ENCODE measurements at regions not wholly inside any gene's neighbourhood (a gene's known extent, or its start where the extent isn't known, plus 50 kb on each side); places are given as distances from the start of the nearest gene placed in this dataset.

- DNase-seq (ENCODE audit: extremely low spot score, unreplicated experiment): no peak
- Mint-ChIP-seq H3K4me3 (ENCODE audit: unreplicated experiment) (no peak overlapping the region), H3K27me3 (ENCODE audit: unreplicated experiment) (no peaks in the 10 kb centered on the region), H3K27ac (ENCODE audit: unreplicated experiment) (no peak overlapping the region), H3K4me1 (ENCODE audit: unreplicated experiment) (peaks cover 7% of the 10 kb centered on the region), H3K36me3 (ENCODE audit: unreplicated experiment) (no peaks in the 10 kb centered on the region), H3K9me3 (ENCODE audit: unreplicated experiment) (peaks cover 9% of the 10 kb centered on the region)
- TF ChIP-seq CTCF (IDR thresholded peaks at IDR 0.05): no peak
Measured at GRCh38 chr17:63250830-63251229, 195.3 kb downstream of the CYB561 start.

- TF ChIP-seq CTCF (IDR thresholded peaks at IDR 0.05): no peak
- no peak for DNase-seq (ENCODE audit: extremely low spot score, unreplicated experiment)
Measured at GRCh38 chr17:63258785-63259184, 187.3 kb downstream of the CYB561 start.

GRCh38 chr17:63262751-63263476 lies 183.2 kb downstream of the CYB561 start:
- Mint-ChIP-seq H3K27ac (ENCODE audit: unreplicated experiment) (no peak overlapping the region), H3K4me1 (ENCODE audit: unreplicated experiment) (no peaks in the 10 kb centered on the region), H3K4me3 (ENCODE audit: unreplicated experiment) (no peak overlapping the region), H3K36me3 (ENCODE audit: unreplicated experiment) (peaks cover 1% of the 10 kb centered on the region), H3K9me3 (ENCODE audit: unreplicated experiment) (no peaks in the 10 kb centered on the region), H3K27me3 (ENCODE audit: unreplicated experiment) (no peaks in the 10 kb centered on the region)
- TF ChIP-seq CTCF (IDR thresholded peaks at IDR 0.05): no peak
- no peak for DNase-seq (ENCODE audit: extremely low spot score, unreplicated experiment)

More at GRCh38 chr17:63258785-63259184, 187.3 kb downstream of the CYB561 start:
- H3K27ac Mint-ChIP-seq (ENCODE audit: unreplicated experiment): no peak overlapping the region
- H3K27me3 Mint-ChIP-seq (ENCODE audit: unreplicated experiment): no peaks in the 10 kb centered on the region
- H3K36me3 Mint-ChIP-seq (ENCODE audit: unreplicated experiment): no peaks in the 10 kb centered on the region
- H3K4me3 Mint-ChIP-seq (ENCODE audit: unreplicated experiment): no peak overlapping the region
- H3K9me3 Mint-ChIP-seq (ENCODE audit: unreplicated experiment): peaks cover 18% of the 10 kb centered on the region
- H3K4me1 Mint-ChIP-seq (ENCODE audit: unreplicated experiment): no peaks in the 10 kb centered on the region

- no peak overlapping the region for H3K4me3 Mint-ChIP-seq (ENCODE audit: unreplicated experiment)
- H3K4me1 Mint-ChIP-seq (ENCODE audit: unreplicated experiment): no peaks in the 10 kb centered on the region
Measured at GRCh38 chr17:63265526-63265925, 180.6 kb downstream of the CYB561 start.

More at GRCh38 chr17:63265526-63265925, 180.6 kb downstream of the CYB561 start:
- Mint-ChIP-seq H3K36me3 (ENCODE audit: unreplicated experiment) (peaks cover 11% of the 10 kb centered on the region), H3K27me3 (ENCODE audit: unreplicated experiment) (no peaks in the 10 kb centered on the region), H3K9me3 (ENCODE audit: unreplicated experiment) (no peaks in the 10 kb centered on the region), H3K27ac (ENCODE audit: unreplicated experiment) (no peak overlapping the region)
- DNase-seq (ENCODE audit: extremely low spot score, unreplicated experiment): no peak
- no peak for TF ChIP-seq CTCF (IDR thresholded peaks at IDR 0.05)
